Neuronal stem cell (in vitro differentiated cells): ENCODE measurements at regions not wholly inside any gene's neighbourhood (a gene's known extent, or its start where the extent isn't known, plus 50 kb on each side); places are given as distances from the start of the nearest gene placed in this dataset.

Experiments used
- DNase-seq: peaks from one replicate; pipeline ENCODE4 v3.0.0-alpha.2; 2013; ENCODE audit warnings: low spot score
- H2AFZ ChIP-seq: one replicate; pipeline ENCODE4 v1.6.1; 2013; ENCODE audit warnings: mild to moderate bottlenecking, low read length, inconsistent platforms
- H2AK5ac ChIP-seq: 2 replicates; pipeline ENCODE4 v1.6.1; 2013; ENCODE audit warnings: low read depth, mild to moderate bottlenecking, inconsistent platforms, low read length, moderate library complexity, mixed read lengths
- H2BK120ac ChIP-seq: 2 replicates; pipeline ENCODE4 v1.6.1; 2013; ENCODE audit warnings: low read depth, mild to moderate bottlenecking, inconsistent platforms, low read length, moderate library complexity, mixed read lengths
- H2BK12ac ChIP-seq: one replicate; pipeline ENCODE4 v1.6.1; 2013; ENCODE audit warnings: low read length, inconsistent platforms
- H2BK15ac ChIP-seq: 2 replicates; pipeline ENCODE4 v1.6.1; 2013; ENCODE audit warnings: mild to moderate bottlenecking, low read length, inconsistent platforms, mixed read lengths
- H2BK5ac ChIP-seq: one replicate; pipeline ENCODE4 v1.6.1; 2013; ENCODE audit warnings: inconsistent platforms, mild to moderate bottlenecking, low read length, moderate library complexity
- H3K14ac ChIP-seq: one replicate; pipeline ENCODE4 v1.6.1; 2013; ENCODE audit warnings: low read length, inconsistent platforms
- H3K18ac ChIP-seq: 2 replicates; pipeline ENCODE4 v1.6.1; 2013; ENCODE audit warnings: low read length, inconsistent platforms
- H3K23ac ChIP-seq: 2 replicates; pipeline ENCODE4 v1.6.1; 2013; ENCODE audit warnings: low read depth, mild to moderate bottlenecking, mixed read lengths, low read length, inconsistent platforms; ENCODE audit not compliant: poor library complexity
- H3K27ac ChIP-seq: replicated peaks from 3 replicates; pipeline ENCODE4 v1.5.1; 2013; ENCODE audit warnings: low read length, inconsistent platforms
- H3K27me3 ChIP-seq, 3 experiments: 2 replicates each; pipeline ENCODE4 v1.6.1; 2013; ENCODE audit warnings: low read length in 3 of 3, mild to moderate bottlenecking in 2 of 3, inconsistent platforms in 1 of 3, low read depth in 1 of 3, mixed read lengths in 1 of 3, moderate library complexity in 1 of 3; ENCODE audit not compliant: control insufficient read depth in 3 of 3, insufficient read depth in 3 of 3
- H3K36me3 ChIP-seq, 2 donors: replicated peaks in 1 of 2; 2 replicates each; pipeline ENCODE4 v1.6.1; 2013; ENCODE audit warnings: low read length in 2 of 2; ENCODE audit not compliant: control insufficient read depth in 2 of 2, insufficient read depth in 2 of 2
- H3K4ac ChIP-seq: 2 replicates; pipeline ENCODE4 v1.6.1; 2013; ENCODE audit warnings: inconsistent platforms, mild to moderate bottlenecking, low read length, moderate library complexity
- H3K4me1 ChIP-seq, 2 donors: 1 replicate in 1 of 2; 2 replicates in 1 of 2; pipeline ENCODE4 v1.6.1; 2013; ENCODE audit warnings: low read length in 2 of 2, low read depth in 1 of 2; ENCODE audit not compliant: control insufficient read depth in 2 of 2, insufficient read depth in 1 of 2
- H3K4me2 ChIP-seq: one replicate; pipeline ENCODE4 v1.6.1; 2013; ENCODE audit warnings: mild to moderate bottlenecking, low read length, inconsistent platforms; ENCODE audit not compliant: insufficient read depth, poor library complexity, severe bottlenecking
- H3K4me3 ChIP-seq, 2 donors: 2 replicates each; pipeline ENCODE4 v1.5.1; 2013; ENCODE audit warnings: low read length in 2 of 2, mild to moderate bottlenecking in 2 of 2, inconsistent platforms in 1 of 2, moderate library complexity in 1 of 2
- H3K79me1 ChIP-seq: one replicate; pipeline ENCODE4 v1.6.1; 2013; ENCODE audit warnings: low read depth, mild to moderate bottlenecking, inconsistent platforms, low read length, moderate library complexity
- H3K9ac ChIP-seq: one replicate; pipeline ENCODE4 v1.6.1; 2013; ENCODE audit warnings: mild to moderate bottlenecking, low read depth, low read length, inconsistent platforms; ENCODE audit not compliant: poor library complexity
- H3K9me3 ChIP-seq, 2 donors: replicated peaks in 1 of 2; 2 replicates each; pipeline versions ENCODE3 to v1.6.1; 2013; ENCODE audit warnings: low read length in 2 of 2, mild to moderate bottlenecking in 2 of 2, inconsistent platforms in 1 of 2, low read depth in 1 of 2, mixed read lengths in 1 of 2, moderate library complexity in 1 of 2; ENCODE audit not compliant: control insufficient read depth in 2 of 2, insufficient read depth in 1 of 2
- H4K8ac ChIP-seq: one replicate; pipeline ENCODE4 v1.6.1; 2013; ENCODE audit warnings: low read depth, mild to moderate bottlenecking, inconsistent platforms, low read length, moderate library complexity
- H4K91ac ChIP-seq: one replicate; pipeline ENCODE4 v1.6.1; 2013; ENCODE audit warnings: low read length, low read depth, mild to moderate bottlenecking, inconsistent platforms; ENCODE audit not compliant: poor library complexity
- WGBS, 2 donors: extraction: QIAGEN DNeasy Blood & Tissue Kit; methylation state at CpG; one replicate each; pipeline ENCODE4 v1.1.7; 2013; ENCODE audit warnings: missing lambda C conversion rate in 2 of 2, mixed read lengths in 1 of 2; ENCODE audit not compliant: insufficient read length in 2 of 2, insufficient replicate concordance in 1 of 2; ENCODE audit errors: extremely low coverage in 2 of 2; 5-methylcytosine and 5-hydroxymethylcytosine counted together

DNA sequence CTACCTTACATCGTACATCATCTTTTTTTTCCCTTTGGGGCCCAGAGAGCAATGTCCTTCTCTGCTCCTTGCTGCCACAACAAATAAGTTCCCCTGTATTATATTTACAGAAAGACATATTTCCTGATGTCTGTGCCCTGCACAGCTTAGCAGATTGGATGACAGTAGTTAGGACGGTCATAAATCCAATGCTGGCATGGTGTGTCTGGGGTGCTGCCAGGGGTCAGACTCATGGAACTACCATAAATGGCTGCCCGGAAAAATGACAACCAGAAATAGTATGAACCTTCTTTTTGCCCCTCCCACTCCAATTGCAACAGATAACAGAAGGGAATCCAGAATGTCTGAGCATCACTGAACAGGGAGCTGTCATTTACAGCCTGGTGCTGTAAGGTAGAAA lies 511.1 kb downstream of the PSAT1 start:
- Histone ChIP-seq H2AK5ac (no peak overlapping the region), H3K18ac (no peak overlapping the region), H3K14ac (no peak overlapping the region), H2BK15ac (no peak overlapping the region), H3K27me3 (no peaks in the 10 kb centered on the region), H2BK12ac (no peak overlapping the region), H2BK5ac (no peak overlapping the region), H2AFZ (no peak overlapping the region), H3K9ac (no peak overlapping the region), H3K23ac (no peak overlapping the region), H4K91ac (no peak overlapping the region), H2BK120ac (no peak overlapping the region), H3K27ac (no peak overlapping the region), H3K9me3 (peaks cover 0 to 2% of the 10 kb centered on the region in 2 donors), H3K36me3 (no peaks in the 10 kb centered on the region), H3K4me1 (peaks cover 0 to 13% of the 10 kb centered on the region in 2 donors), H3K79me1 (no peaks in the 10 kb centered on the region), H4K8ac (no peak overlapping the region), H3K4me2 (no peak overlapping the region), H3K4ac (no peak overlapping the region), H3K4me3 (no peak overlapping the region)
- DNase-seq = no peak
- WGBS, 2 donors = no CpG with 5 or more reads among the region's 3 CpGs

DNA sequence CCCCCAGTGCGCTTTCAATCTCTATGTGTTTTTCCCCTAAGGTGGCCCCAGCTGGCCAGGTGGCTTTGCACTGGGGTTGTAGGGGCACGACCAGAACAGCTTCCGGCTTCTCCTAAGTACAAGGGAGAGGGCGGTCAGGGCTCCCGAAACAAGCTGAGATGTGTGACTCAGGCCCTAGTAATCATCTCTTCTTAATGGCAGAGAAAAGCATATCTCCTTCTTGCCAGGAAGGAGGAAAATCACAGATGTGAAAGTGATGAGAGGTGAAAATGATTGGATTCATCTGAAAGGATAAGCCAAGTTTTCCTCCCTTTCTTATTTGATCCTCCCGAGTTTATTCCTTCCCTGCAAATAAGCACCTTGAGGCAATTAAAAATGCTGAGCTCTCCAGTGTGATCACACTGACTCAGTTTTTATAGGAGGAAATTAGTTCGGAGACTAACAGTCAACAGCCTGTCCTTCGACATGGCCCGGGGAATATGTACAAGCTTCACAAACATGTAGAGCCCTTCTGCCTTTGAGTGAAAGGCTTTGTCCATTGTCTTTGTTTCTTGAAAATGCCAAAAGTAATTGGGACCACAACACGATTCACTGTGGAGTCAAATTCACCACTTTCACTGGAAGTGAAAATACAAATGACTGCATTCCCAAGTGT lies 514.8 kb downstream of the PSAT1 start:
- Histone ChIP-seq H3K4me3 (no peak overlapping the region), H3K9me3 (no peaks in the 10 kb centered on the region), H3K36me3 (no peaks in the 10 kb centered on the region), H3K18ac (no peak overlapping the region), H3K4me1 (peaks cover 0 to 13% of the 10 kb centered on the region in 2 donors), H3K4ac (no peak overlapping the region), H3K4me2 (no peak overlapping the region), H3K27ac (peak overlapping the region; percentile 66), H2BK15ac (no peak overlapping the region), H2BK120ac (no peak overlapping the region), H3K14ac (no peak overlapping the region), H2AFZ (no peak overlapping the region), H3K9ac (no peak overlapping the region), H4K8ac (no peak overlapping the region), H2BK5ac (no peak overlapping the region), H3K79me1 (no peaks in the 10 kb centered on the region), H3K23ac (no peak overlapping the region), H2AK5ac (no peak overlapping the region), H4K91ac (no peak overlapping the region), H2BK12ac (no peak overlapping the region), H3K27me3 (no peaks in the 10 kb centered on the region)
- DNase-seq = no peak
- WGBS, 2 donors = no CpG with 5 or more reads among the region's 10 CpGs

DNA sequence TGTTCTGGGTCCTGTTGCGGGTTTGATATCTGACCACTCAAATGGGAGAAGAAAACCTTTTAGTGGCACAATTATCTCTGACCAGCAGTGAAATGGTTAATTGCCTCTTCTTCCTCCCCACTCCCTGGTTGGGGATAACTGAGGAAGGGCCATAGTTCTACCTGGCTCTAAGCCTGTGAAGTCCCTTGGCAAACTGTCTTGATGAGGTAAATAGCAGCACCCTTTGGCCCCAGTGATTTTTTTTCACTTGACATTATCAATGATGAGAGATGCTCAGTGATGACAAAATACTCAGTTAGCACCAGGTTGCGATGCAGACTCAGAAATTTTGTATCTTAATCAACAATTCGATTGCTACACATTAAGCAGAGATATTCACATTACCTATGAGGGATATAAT lies 515.7 kb downstream of the PSAT1 start:
- no peak overlapping the region for H4K8ac ChIP-seq
- H2BK12ac ChIP-seq = no peak overlapping the region
- H3K36me3 ChIP-seq = no peaks in the 10 kb centered on the region
- H3K27me3 ChIP-seq = no peaks in the 10 kb centered on the region
- no peak overlapping the region for H2AFZ ChIP-seq
- no peak overlapping the region for H3K18ac ChIP-seq
- H3K79me1 ChIP-seq = no peaks in the 10 kb centered on the region
- H3K9ac ChIP-seq = no peak overlapping the region
- no peak overlapping the region for H3K14ac ChIP-seq
- no peak overlapping the region for H2BK120ac ChIP-seq
- no peak overlapping the region for H2BK5ac ChIP-seq
- no peaks in the 10 kb centered on the region for H3K9me3 ChIP-seq
- H4K91ac ChIP-seq = no peak overlapping the region
- H3K4me3 ChIP-seq = no peak overlapping the region
- H2BK15ac ChIP-seq = no peak overlapping the region
- DNase-seq = no peak
- H3K23ac ChIP-seq = no peak overlapping the region
- no CpG with 5 or more reads among the region's 3 CpGs for WGBS, 2 donors
- H3K4ac ChIP-seq = no peak overlapping the region
- H3K27ac ChIP-seq = no peak overlapping the region
- H3K4me2 ChIP-seq = no peak overlapping the region
- no peak overlapping the region for H2AK5ac ChIP-seq
- H3K4me1 ChIP-seq = peaks cover 0 to 11% of the 10 kb centered on the region in 2 donors

DNA sequence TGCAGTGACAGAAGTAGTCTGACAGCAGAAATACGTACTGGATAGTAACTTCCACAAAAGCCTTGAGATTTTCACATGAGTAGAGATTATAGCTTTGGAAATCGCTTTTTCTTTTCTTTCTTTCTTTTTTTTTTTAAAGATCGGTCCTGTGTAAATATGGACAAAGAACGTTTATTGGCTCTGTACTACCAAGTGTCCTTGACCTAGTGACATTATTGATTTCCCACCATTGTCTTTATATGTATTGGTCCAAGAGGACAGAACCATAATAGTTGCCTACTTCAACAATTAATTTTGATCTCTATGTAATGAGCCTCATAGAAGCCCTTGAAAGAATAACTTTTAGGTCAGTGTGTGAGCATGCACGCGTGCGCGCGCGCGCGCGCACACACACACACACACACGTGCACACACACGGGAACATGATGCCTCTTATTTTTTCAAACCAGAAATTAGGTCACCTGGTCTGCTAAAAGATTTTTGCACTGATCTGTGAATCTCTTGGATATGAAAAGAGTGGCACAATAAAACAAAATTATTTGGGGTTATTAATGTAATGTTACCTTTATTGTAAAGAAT lies 516.8 kb downstream of the PSAT1 start:
- Histone ChIP-seq H3K27me3 (no peaks in the 10 kb centered on the region), H3K4me1 (peaks cover 0 to 10% of the 10 kb centered on the region in 2 donors), H2AFZ (no peak overlapping the region), H3K18ac (no peak overlapping the region), H2BK15ac (no peak overlapping the region), H3K9ac (no peak overlapping the region), H3K4me2 (no peak overlapping the region), H3K23ac (no peak overlapping the region), H3K14ac (no peak overlapping the region), H2AK5ac (no peak overlapping the region), H3K36me3 (no peaks in the 10 kb centered on the region), H3K9me3 (no peaks in the 10 kb centered on the region), H4K91ac (no peak overlapping the region), H3K4me3 (no peak overlapping the region), H2BK120ac (no peak overlapping the region), H3K27ac (no peak overlapping the region), H2BK12ac (no peak overlapping the region), H2BK5ac (no peak overlapping the region), H3K79me1 (no peaks in the 10 kb centered on the region), H4K8ac (no peak overlapping the region), H3K4ac (no peak overlapping the region)
- DNase-seq = no peak
- no CpG with 5 or more reads among the region's 15 CpGs for WGBS, 2 donors
